ENCODE measurements at regions not wholly inside any gene's neighbourhood (a gene's known extent, or its start where the extent isn't known, plus 50 kb on each side); places are given as distances from the start of the nearest gene placed in this dataset.
"Not testable (repeated sequence)": the region's sequence is repeated elsewhere in the genome, so short reads cannot be mapped to it uniquely, and the experiment has no call there.

DNA sequence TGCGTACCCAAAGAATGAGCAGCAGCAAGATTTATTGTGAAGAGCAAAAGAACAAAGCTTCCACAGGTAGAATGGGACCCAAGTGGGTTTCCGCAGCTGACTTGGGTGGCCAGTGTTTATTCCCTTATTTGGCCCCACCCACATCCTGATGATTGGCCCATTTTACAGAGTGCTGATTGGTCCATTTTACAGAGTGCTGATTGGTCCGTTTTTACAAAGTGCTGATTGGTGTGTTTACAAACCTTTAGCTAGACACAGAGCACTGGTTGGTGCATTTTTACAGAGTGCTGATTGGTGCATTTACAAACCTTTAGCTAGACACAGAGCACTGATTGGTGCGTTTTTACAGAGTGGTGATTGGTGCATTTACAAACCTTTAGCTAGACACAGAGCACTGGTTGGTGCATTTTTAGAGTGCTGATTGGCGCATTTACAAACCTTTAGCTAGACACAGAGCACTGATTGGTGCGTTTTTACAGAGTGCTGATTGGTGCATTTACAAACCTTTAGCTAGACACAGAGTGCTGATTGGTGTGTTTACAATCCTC, 94.8 kb downstream of the SAMD9 start:
- H3K27me3 ChIP-seq (ENCODE audit: insufficient read depth); CTCF ChIA-PET; H3K4me2 ChIP-seq; DNase-seq; H3K9ac ChIP-seq; POLR2A ChIA-PET; H3K27ac ChIP-seq (ENCODE audit: low read depth in 2 of 2, low read length in 1 of 2); H3K4me1 ChIP-seq (ENCODE audit: control insufficient read depth in 1 of 2, insufficient read depth in 2 of 2, low read depth in 1 of 2, low read length in 1 of 2); H3F3A ChIP-seq (replicated peaks; ENCODE audit: insufficient read depth); H3K9me3 ChIP-seq; H3K36me3 ChIP-seq (replicated peaks in 1 of 2; ENCODE audit: control insufficient read depth in 1 of 2, insufficient read depth in 2 of 2, low read length in 1 of 2); H3K9me2 ChIP-seq; H3K4me3 ChIP-seq (ENCODE audit: low read depth in 2 of 2, low read length in 1 of 2); H2AFZ ChIP-seq (ENCODE audit: low read depth); H4K20me1 ChIP-seq (ENCODE audit: insufficient read depth); H3K79me2 ChIP-seq (ENCODE audit: insufficient read depth): not testable (repeated sequence)
- 76% methylated on average over 6 of the region's 6 CpGs for WGBS (ENCODE audit: low lambda C conversion rate)

DNA sequence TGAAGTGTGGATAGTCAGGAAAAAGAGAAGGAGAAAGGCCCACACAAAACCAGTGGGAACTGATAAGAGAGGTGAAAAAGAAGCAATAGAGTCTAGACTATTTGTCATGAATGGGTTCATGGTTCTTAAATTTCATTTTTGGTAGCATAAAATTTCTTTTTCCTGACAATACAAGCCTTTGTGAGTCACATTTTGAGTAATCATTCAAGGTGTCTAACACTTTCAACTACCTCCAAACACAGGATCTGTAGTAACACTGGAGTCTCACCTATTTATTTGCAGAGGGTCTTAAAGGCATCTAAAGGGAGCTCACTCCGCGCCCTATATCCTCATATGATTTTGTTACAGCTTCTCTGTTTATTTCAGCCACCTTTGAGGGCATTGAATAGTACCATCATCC, 96.0 kb downstream of the SAMD9 start:
- ChIA-PET POLR2A (no interaction called here), CTCF (no interaction called here)
- no peaks in the 10 kb centered on the region for H3K9me3 ChIP-seq
- no peaks in the 10 kb centered on the region for H3K79me2 ChIP-seq (ENCODE audit: insufficient read depth)
- H3K4me3 ChIP-seq (ENCODE audit: low read depth in 2 of 2, low read length in 1 of 2) = no peak overlapping the region
- WGBS (ENCODE audit: low lambda C conversion rate) = 88% methylated on average over 2 of the region's 2 CpGs
- H2AFZ ChIP-seq (ENCODE audit: low read depth) = no peak overlapping the region
- H3K36me3 ChIP-seq (replicated peaks in 1 of 2; ENCODE audit: control insufficient read depth in 1 of 2, insufficient read depth in 2 of 2, low read length in 1 of 2) = no peaks in the 10 kb centered on the region
- H3K4me1 ChIP-seq (ENCODE audit: control insufficient read depth in 1 of 2, insufficient read depth in 2 of 2, low read depth in 1 of 2, low read length in 1 of 2) = 0 out of 4 replicates have a peak, but pooled peaks cover 0 to 2% of the 10 kb centered on the region in 2 experiments
- H3K4me2 ChIP-seq = no peak overlapping the region
- no peak overlapping the region for H3K9ac ChIP-seq
- H3F3A ChIP-seq (replicated peaks; ENCODE audit: insufficient read depth) = no peaks in the 10 kb centered on the region
- H4K20me1 ChIP-seq (ENCODE audit: insufficient read depth) = no peaks in the 10 kb centered on the region
- no peak for TF ChIP-seq GABPA (IDR thresholded peaks at IDR 0.05; ENCODE audit: low read depth)
- TF ChIP-seq EZH2phosphoT487 (IDR thresholded peaks at IDR 0.05; ENCODE audit: borderline replicate concordance, low read depth) = no peak
- no peak for TF ChIP-seq CHD2 (IDR thresholded peaks at IDR 0.05; ENCODE audit: low read length, partially characterized antibody)
- TF ChIP-seq MXI1 (IDR thresholded peaks at IDR 0.05; ENCODE audit: low read depth, low read length) = no peak
- TF ChIP-seq, protein P1, sequence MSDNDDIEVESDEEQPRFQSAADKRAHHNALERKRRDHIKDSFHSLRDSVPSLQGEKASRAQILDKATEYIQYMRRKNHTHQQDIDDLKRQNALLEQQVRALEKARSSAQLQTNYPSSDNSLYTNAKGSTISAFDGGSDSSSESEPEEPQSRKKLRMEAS (IDR thresholded peaks at IDR 0.05; ENCODE audit: low read depth) = no peak
- no peak for TF ChIP-seq RXRA (IDR thresholded peaks at IDR 0.05; ENCODE audit: borderline replicate concordance, low read depth)
- no peak for TF ChIP-seq FOXJ3 (CRISPR knock-in tag; IDR thresholded peaks at IDR 0.05)
- no peak for TF ChIP-seq TCF12 (IDR thresholded peaks at IDR 0.05)
- no peak for TF ChIP-seq TEAD4 (IDR thresholded peaks at IDR 0.05; ENCODE audit: borderline replicate concordance, insufficient read depth)
- TF ChIP-seq MEF2A (IDR thresholded peaks at IDR 0.05; ENCODE audit: borderline replicate concordance, low read depth) = no peak
- no peak for TF ChIP-seq FOXM1 (IDR thresholded peaks at IDR 0.05; ENCODE audit: low read depth)
- TF ChIP-seq, protein P2, sequence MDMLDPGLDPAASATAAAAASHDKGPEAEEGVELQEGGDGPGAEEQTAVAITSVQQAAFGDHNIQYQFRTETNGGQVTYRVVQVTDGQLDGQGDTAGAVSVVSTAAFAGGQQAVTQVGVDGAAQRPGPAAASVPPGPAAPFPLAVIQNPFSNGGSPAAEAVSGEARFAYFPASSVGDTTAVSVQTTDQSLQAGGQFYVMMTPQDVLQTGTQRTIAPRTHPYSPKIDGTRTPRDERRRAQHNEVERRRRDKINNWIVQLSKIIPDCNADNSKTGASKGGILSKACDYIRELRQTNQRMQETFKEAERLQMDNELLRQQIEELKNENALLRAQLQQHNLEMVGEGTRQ (IDR thresholded peaks at IDR 0.05; ENCODE audit: borderline replicate concordance, low read depth, low read length) = no peak
- H3K27me3 ChIP-seq (ENCODE audit: insufficient read depth) = no peaks in the 10 kb centered on the region
- no peaks in the 10 kb centered on the region for H3K9me2 ChIP-seq
- H3K27ac ChIP-seq (ENCODE audit: low read depth in 2 of 2, low read length in 1 of 2) = no peak overlapping the region
- no peak for DNase-seq

DNA sequence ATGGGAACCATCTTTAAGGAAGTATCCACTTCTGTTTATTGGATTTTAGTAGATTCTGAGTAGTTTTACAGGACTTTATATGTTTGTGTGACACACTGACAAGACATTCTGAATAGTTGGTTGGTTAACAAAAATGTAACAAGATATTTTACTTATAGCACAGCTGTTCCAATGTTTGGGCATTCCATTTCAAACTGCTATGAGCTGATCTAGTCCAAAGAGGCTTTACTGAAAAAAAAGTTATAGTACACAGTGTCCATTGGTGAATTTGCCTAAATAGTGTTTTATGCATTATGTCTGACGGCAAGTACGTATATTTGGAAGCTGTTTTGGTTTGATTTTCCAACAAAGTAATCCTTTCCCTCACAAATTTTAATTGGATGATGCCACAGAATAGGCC, 99.1 kb downstream of the SAMD9 start:
- no peak for DNase-seq
- ChIA-PET POLR2A (no interaction called here), CTCF (interaction anchor here (0.8 to 1.4 kb wide), 2 partner anchors 13 to 228 kb away, joined by 3 read pairs; no protein-coding TSS in a partner anchor)
- H3K36me3 ChIP-seq (replicated peaks in 1 of 2; ENCODE audit: control insufficient read depth in 1 of 2, insufficient read depth in 2 of 2, low read length in 1 of 2) = no peaks in the 10 kb centered on the region
- H3K9me2 ChIP-seq = no peaks in the 10 kb centered on the region
- no peak overlapping the region for H3K27ac ChIP-seq (ENCODE audit: low read depth in 2 of 2, low read length in 1 of 2)
- H3K4me3 ChIP-seq (ENCODE audit: low read depth in 2 of 2, low read length in 1 of 2) = no peak overlapping the region
- H3K4me1 ChIP-seq (ENCODE audit: control insufficient read depth in 1 of 2, insufficient read depth in 2 of 2, low read depth in 1 of 2, low read length in 1 of 2) = peaks cover 14 to 27% of the 10 kb centered on the region in 2 experiments
- no peaks in the 10 kb centered on the region for H3K79me2 ChIP-seq (ENCODE audit: insufficient read depth)
- no peaks in the 10 kb centered on the region for H3F3A ChIP-seq (replicated peaks; ENCODE audit: insufficient read depth)
- H3K9me3 ChIP-seq = no peaks in the 10 kb centered on the region
- TF ChIP-seq TEAD4 (IDR thresholded peaks at IDR 0.05; ENCODE audit: borderline replicate concordance, insufficient read depth) = no peak
- no peak for TF ChIP-seq POLR2AphosphoS5 (IDR thresholded peaks at IDR 0.05; ENCODE audit: low read depth, low read length)
- TF ChIP-seq RXRA (IDR thresholded peaks at IDR 0.05; ENCODE audit: borderline replicate concordance, low read depth) = no peak
- TF ChIP-seq MEF2A (IDR thresholded peaks at IDR 0.05; ENCODE audit: borderline replicate concordance, low read depth) = no peak
- TF ChIP-seq, protein P2 (IDR thresholded peaks at IDR 0.05; ENCODE audit: borderline replicate concordance, low read depth, low read length) = no peak
- TF ChIP-seq YY1 (IDR thresholded peaks at IDR 0.05; ENCODE audit: low read depth) = no peak
- TF ChIP-seq TAF1 (IDR thresholded peaks at IDR 0.05; ENCODE audit: borderline replicate concordance, low read depth, low read length) = no peak
- TF ChIP-seq, protein P3, sequence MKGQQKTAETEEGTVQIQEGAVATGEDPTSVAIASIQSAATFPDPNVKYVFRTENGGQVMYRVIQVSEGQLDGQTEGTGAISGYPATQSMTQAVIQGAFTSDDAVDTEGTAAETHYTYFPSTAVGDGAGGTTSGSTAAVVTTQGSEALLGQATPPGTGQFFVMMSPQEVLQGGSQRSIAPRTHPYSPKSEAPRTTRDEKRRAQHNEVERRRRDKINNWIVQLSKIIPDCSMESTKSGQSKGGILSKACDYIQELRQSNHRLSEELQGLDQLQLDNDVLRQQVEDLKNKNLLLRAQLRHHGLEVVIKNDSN (IDR thresholded peaks at IDR 0.05; ENCODE audit: borderline replicate concordance, low read depth) = no peak
- no peak for TF ChIP-seq FOXJ3 (CRISPR knock-in tag; IDR thresholded peaks at IDR 0.05)
- TF ChIP-seq TCF12 (IDR thresholded peaks at IDR 0.05) = no peak
- no peak for TF ChIP-seq NFIC (IDR thresholded peaks at IDR 0.05; ENCODE audit: borderline replicate concordance)
- no peak for TF ChIP-seq RAD21 (IDR thresholded peaks at IDR 0.05; ENCODE audit: low read length)
- WGBS (ENCODE audit: low lambda C conversion rate) = 84% methylated on average over 2 of the region's 2 CpGs
- no peaks in the 10 kb centered on the region for H3K27me3 ChIP-seq (ENCODE audit: insufficient read depth)
- H3K9ac ChIP-seq = no peak overlapping the region
- no peak overlapping the region for H3K4me2 ChIP-seq
- no peak overlapping the region for H2AFZ ChIP-seq (ENCODE audit: low read depth)
- no peaks in the 10 kb centered on the region for H4K20me1 ChIP-seq (ENCODE audit: insufficient read depth)

Measured in SK-N-SH (cell line).